Smooth muscle cell (in vitro differentiated cells): ENCODE measurements at regions not wholly inside any gene's neighbourhood (a gene's known extent, or its start where the extent isn't known, plus 50 kb on each side); places are given as distances from the start of the nearest gene placed in this dataset.

ENCODE experiments used
- DNase-seq: peaks from one replicate; lab custom pipeline; 2025; ENCODE audit not compliant: unreplicated experiment; lab: John Stamatoyannopoulos, UW
- H2AFZ ChIP-seq: fragments of 200-600 bp; sonication (generic); 2 replicates; pipeline ENCODE4 v1.6.0; 2016; ENCODE audit warnings: antibody characterized with exemption, low read depth, mild to moderate bottlenecking
- H3F3A ChIP-seq: fragments of 200-600 bp; sonication (generic); 2 replicates; pipeline ENCODE4 v1.6.0; 2017; ENCODE audit warnings: antibody characterized with exemption, low read depth
- H3K27ac ChIP-seq: fragments of 200-600 bp; sonication (generic); 2 replicates; pipeline ENCODE4 v1.5.1; 2016; ENCODE audit warnings: low read depth, mild to moderate bottlenecking
- H3K27me3 ChIP-seq: fragments of 200-600 bp; sonication (generic); 2 replicates; pipeline ENCODE4 v1.6.1; 2016; ENCODE audit warnings: low read depth, mild to moderate bottlenecking
- H3K36me3 ChIP-seq: fragments of 200-600 bp; sonication (generic); 2 replicates; pipeline ENCODE4 v1.5.1; 2016; ENCODE audit warnings: low read depth
- H3K4me1 ChIP-seq: fragments of 200-600 bp; sonication (generic); 2 replicates; pipeline ENCODE4 v1.5.1; 2016; ENCODE audit warnings: low read depth
- H3K4me2 ChIP-seq: fragments of 200-600 bp; sonication (generic); 2 replicates; pipeline ENCODE4 v1.6.0; 2016; ENCODE audit warnings: mild to moderate bottlenecking
- H3K4me3 ChIP-seq: fragments of 200-600 bp; sonication (generic); 2 replicates; pipeline ENCODE4 v1.5.1; 2016; ENCODE audit warnings: mild to moderate bottlenecking
- H3K79me2 ChIP-seq: fragments of 200-600 bp; sonication (generic); 2 replicates; pipeline ENCODE4 v1.6.0; 2016; ENCODE audit warnings: low read depth, mild to moderate bottlenecking
- H3K9ac ChIP-seq: fragments of 200-600 bp; sonication (generic); 2 replicates; pipeline ENCODE4 v1.6.0; 2016; ENCODE audit warnings: low read depth
- H3K9me3 ChIP-seq: fragments of 200-600 bp; sonication (generic); replicated peaks from 2 replicates; pipeline ENCODE4 v1.5.1; 2016; ENCODE audit warnings: low read depth
- H4K20me1 ChIP-seq: fragments of 200-600 bp; sonication (generic); 2 replicates; pipeline ENCODE4 v1.6.0; 2016; ENCODE audit warnings: low read depth
- CTCF ChIP-seq: fragments of 200-600 bp; sonication (generic); IDR thresholded peaks from 2 replicates; pipeline ENCODE4 v1.5.1; 2017; ENCODE audit warnings: borderline replicate concordance, mild to moderate bottlenecking, antibody characterized with exemption; ENCODE audit not compliant: insufficient read depth, poor library complexity, severe bottlenecking
- WGBS: methylation state at CpG from one replicate; pipeline ENCODE4 v1.1.7; 2016; ENCODE audit warnings: low lambda C conversion rate; 5-methylcytosine and 5-hydroxymethylcytosine counted together

DNA sequence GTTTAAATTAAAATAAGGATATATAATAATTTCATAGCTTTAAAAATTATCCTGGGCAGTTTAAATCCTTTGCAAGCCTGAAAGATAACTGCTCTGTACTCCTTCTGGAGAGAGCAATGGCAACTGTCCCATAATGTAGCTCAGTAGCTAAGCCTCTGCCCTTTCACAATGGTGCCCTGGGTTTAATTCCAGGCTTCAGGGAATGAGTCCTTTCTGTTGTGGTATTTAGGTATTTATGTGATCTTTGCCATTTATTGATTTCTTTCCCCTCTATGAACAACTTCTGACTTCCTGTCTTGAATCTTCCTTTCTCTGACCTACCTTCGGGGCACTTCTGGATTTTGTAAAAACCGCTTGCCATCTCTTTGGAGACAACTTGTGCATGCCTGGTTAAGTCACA lies 773.2 kb downstream of the IPMK start:
- H2AFZ ChIP-seq, result no peak overlapping the region
- H3K27ac ChIP-seq, result no peak overlapping the region
- 80% methylated on average over 2 of the region's 2 CpGs for WGBS
- H3K36me3 ChIP-seq, result no peaks in the 10 kb centered on the region
- no peaks in the 10 kb centered on the region for H3K9me3 ChIP-seq
- H3K4me2 ChIP-seq, result no peak overlapping the region
- TF ChIP-seq CTCF, result no peak
- H3F3A ChIP-seq, result no peaks in the 10 kb centered on the region
- no peaks in the 10 kb centered on the region for H3K27me3 ChIP-seq
- no peak for DNase-seq
- no peak overlapping the region for H3K4me3 ChIP-seq
- H3K9ac ChIP-seq, result no peak overlapping the region
- H4K20me1 ChIP-seq, result no peaks in the 10 kb centered on the region
- H3K79me2 ChIP-seq, result no peaks in the 10 kb centered on the region
- no peaks in the 10 kb centered on the region for H3K4me1 ChIP-seq

DNA sequence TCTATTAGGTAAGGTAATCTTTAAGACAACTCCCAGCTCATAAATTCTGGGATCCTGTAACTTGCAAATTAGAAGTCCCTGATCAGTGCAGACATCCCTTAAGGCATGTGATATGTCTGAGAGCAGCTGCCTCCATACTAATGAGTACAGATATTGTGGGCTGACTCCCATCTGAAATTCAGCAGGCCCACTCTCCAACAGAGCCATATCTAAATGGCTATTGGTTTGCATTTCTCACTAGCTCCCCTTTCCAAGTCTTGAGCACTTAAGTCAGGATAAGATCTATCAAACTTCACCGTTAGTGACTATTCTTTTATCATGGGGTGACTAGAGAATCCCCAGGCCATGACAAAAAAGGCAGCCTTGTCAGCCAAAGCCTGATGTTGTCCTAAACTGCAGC lies 785.4 kb downstream of the IPMK start:
- Histone ChIP-seq H3K27me3 (no peaks in the 10 kb centered on the region), H3K9ac (no peak overlapping the region), H3K79me2 (no peaks in the 10 kb centered on the region), H3K9me3 (no peaks in the 10 kb centered on the region), H3F3A (no peaks in the 10 kb centered on the region), H3K27ac (no peak overlapping the region), H3K4me3 (no peak overlapping the region), H2AFZ (no peak overlapping the region), H4K20me1 (no peaks in the 10 kb centered on the region), H3K4me1 (no peaks in the 10 kb centered on the region), H3K4me2 (no peak overlapping the region), H3K36me3 (no peaks in the 10 kb centered on the region)
- no peak for TF ChIP-seq CTCF
- 6% methylated on average over 1 of the region's 1 CpG for WGBS
- no peak for DNase-seq

GRCh38 chr10:57472823-57473619 lies 794.7 kb downstream of the IPMK start:
- H3K4me2 ChIP-seq, result no peak overlapping the region
- WGBS, result 73% methylated on average over 2 of the region's 2 CpGs
- no peak for TF ChIP-seq CTCF

GRCh38 chr10:57468894-57469432 lies 798.7 kb downstream of the IPMK start:
- Histone ChIP-seq H3K79me2 (no peaks in the 10 kb centered on the region), H3K4me1 (no peaks in the 10 kb centered on the region), H3K9ac (no peak overlapping the region), H3K36me3 (no peaks in the 10 kb centered on the region), H3K4me2 (no peak overlapping the region), H3F3A (no peaks in the 10 kb centered on the region), H3K27me3 (no peaks in the 10 kb centered on the region), H3K4me3 (no peak overlapping the region), H3K9me3 (no peaks in the 10 kb centered on the region), H4K20me1 (no peaks in the 10 kb centered on the region), H3K27ac (no peak overlapping the region), H2AFZ (no peak overlapping the region)
- DNase-seq, result no peak
- no peak for TF ChIP-seq CTCF
- WGBS, result 51% methylated on average over 4 of the region's 4 CpGs

More at GRCh38 chr10:57472823-57473619, 794.7 kb downstream of the IPMK start:
- Histone ChIP-seq H3K9me3 (no peaks in the 10 kb centered on the region), H2AFZ (no peak overlapping the region), H3K27ac (no peak overlapping the region), H3K79me2 (no peaks in the 10 kb centered on the region), H3F3A (no peaks in the 10 kb centered on the region), H3K36me3 (no peaks in the 10 kb centered on the region), H3K9ac (no peak overlapping the region), H3K27me3 (no peaks in the 10 kb centered on the region), H4K20me1 (no peaks in the 10 kb centered on the region), H3K4me3 (no peak overlapping the region), H3K4me1 (no peaks in the 10 kb centered on the region)
- no peak for DNase-seq
